Activated CD8-positive, alpha-beta T cell treated with anti-CD3 and anti-CD28 coated beads, Interleukin-2, amount 10 ng/mL, durations not matched to agents 7 days and 5 days (primary cell): ENCODE measurements at regions not wholly inside any gene's neighbourhood (a gene's known extent, or its start where the extent isn't known, plus 50 kb on each side); places are given as distances from the start of the nearest gene placed in this dataset.

Experiments used
- ATAC-seq: fragments of 150-1000 bp; cut with Tn5 transposase; one replicate; pipeline ENCODE4 v1.10.0; 2021; ENCODE audit warnings: moderate library complexity
- CTCF ChIA-PET: fragments of 350-600 bp; sonication (Branson Sonifier 250); formaldehyde crosslinking; loops from one replicate; lab custom pipeline; 2021; ENCODE audit warnings: antibody characterized with exemption; lab: Charles Lee
- POLR2A ChIA-PET: fragments of 350-600 bp; sonication (Branson Sonifier 250); formaldehyde crosslinking; loops from one replicate; lab custom pipeline; 2021; ENCODE audit warnings: antibody characterized with exemption; lab: Charles Lee
- DNase-seq: peaks from one replicate; pipeline ENCODE4 v3.0.0-alpha.2; 2020
- H3K27ac Mint-ChIP-seq: one replicate; pipeline ENCODE4 v1.8.0; 2021; ENCODE audit warnings: mild to moderate bottlenecking, mixed read lengths
- H3K27me3 Mint-ChIP-seq: one replicate; pipeline ENCODE4 v1.8.0; 2021; ENCODE audit warnings: low read depth, mixed read lengths
- H3K36me3 Mint-ChIP-seq: one replicate; pipeline ENCODE4 v1.8.0; 2021; ENCODE audit warnings: low read depth, mixed read lengths
- H3K4me1 Mint-ChIP-seq: one replicate; pipeline ENCODE4 v1.8.0; 2021; ENCODE audit warnings: low read depth, mixed read lengths
- H3K4me3 Mint-ChIP-seq: one replicate; pipeline ENCODE4 v1.8.0; 2021; ENCODE audit warnings: mild to moderate bottlenecking, mixed read lengths
- H3K9me3 Mint-ChIP-seq: one replicate; pipeline ENCODE4 v1.8.0; 2022; ENCODE audit warnings: mixed read lengths; ENCODE audit not compliant: insufficient read depth

GRCh38 chr11:88421530-88421929, 84.0 kb upstream of the CTSC start:
- H3K4me1 Mint-ChIP-seq: peaks cover 80% of the 10 kb centered on the region
- DNase-seq (peak; percentile 67), ATAC-seq (peak; percentile 88)
- H3K27me3 Mint-ChIP-seq: no peaks in the 10 kb centered on the region
- H3K36me3 Mint-ChIP-seq: peaks cover 34% of the 10 kb centered on the region
- peak overlapping the region; percentile 91 for H3K27ac Mint-ChIP-seq
- ChIA-PET CTCF (interaction anchor here (0.7 to 1.0 kb wide), 2 partner anchors 10 to 406 kb away, joined by 3 read pairs; no protein-coding TSS in a partner anchor), POLR2A (interaction anchor here (0.6 to 1.2 kb wide), 2 partner anchors 69 to 84 kb away, joined by 3 to 5 read pairs; partner anchors contain the start of gene CTSC)
- peaks cover 4% of the 10 kb centered on the region for H3K9me3 Mint-ChIP-seq
- peak overlapping the region; percentile 57 for H3K4me3 Mint-ChIP-seq

DNA sequence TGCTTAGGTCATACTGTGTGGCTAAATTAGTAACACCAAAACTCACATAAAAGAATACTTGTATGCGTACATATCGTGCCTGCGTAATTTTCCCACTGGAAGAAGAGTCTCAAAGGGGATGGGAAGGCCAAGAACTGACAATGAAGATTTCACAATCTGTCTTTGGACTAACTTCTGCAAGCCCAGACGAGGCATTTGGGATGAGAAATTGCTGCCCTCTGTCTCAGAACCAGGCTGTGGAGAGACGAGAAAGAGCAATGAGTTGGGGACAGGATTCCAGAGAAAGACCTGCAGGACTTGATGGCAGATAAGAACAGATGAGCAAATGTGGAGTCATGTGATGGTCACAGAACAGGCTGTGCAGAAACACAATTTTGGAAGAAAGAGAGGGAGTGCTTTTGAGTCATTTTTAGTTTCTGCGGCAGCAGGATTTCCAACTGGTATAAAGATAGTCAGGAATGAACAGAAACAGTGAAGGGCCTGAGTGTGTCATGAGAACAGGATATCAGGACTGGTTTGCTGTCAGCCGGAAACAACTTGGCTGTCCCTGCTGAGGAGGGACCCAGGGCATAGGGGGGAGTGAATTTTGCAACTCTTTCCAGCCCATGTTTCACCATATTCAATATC, 82.7 kb upstream of the CTSC start:
- ChIA-PET POLR2A (no interaction called here), CTCF (no interaction called here)
- ATAC-seq (no peak), DNase-seq (no peak)
- Mint-ChIP-seq H3K27ac (peak overlapping the region; percentile 91), H3K36me3 (peaks cover 34% of the 10 kb centered on the region), H3K9me3 (peaks cover 4% of the 10 kb centered on the region), H3K4me1 (peaks cover 85% of the 10 kb centered on the region), H3K4me3 (no peak overlapping the region), H3K27me3 (no peaks in the 10 kb centered on the region)

DNA sequence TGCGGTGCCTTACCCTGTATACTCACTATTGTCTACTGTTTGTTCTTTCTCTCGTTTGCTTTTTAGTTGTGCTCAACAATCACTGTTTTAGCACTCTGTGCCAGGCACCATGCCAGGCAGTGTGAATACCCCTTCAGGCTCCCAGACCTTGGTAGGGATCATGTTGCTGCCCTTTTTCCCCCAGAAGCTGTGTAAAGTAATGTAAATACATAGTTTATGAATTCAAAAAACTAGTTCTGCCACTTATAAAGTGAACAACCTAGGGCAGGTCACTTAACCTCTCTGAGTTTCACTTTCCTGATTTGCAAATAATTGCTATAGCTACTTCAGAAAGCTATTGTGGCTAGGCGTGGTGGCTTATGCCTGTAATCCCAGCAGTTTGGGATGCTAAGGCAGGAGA, 81.0 kb upstream of the CTSC start:
- Mint-ChIP-seq H3K36me3 (peaks cover 26% of the 10 kb centered on the region), H3K27ac (peak overlapping the region; percentile 50), H3K4me3 (no peak overlapping the region), H3K9me3 (peaks cover 3% of the 10 kb centered on the region), H3K27me3 (no peaks in the 10 kb centered on the region), H3K4me1 (peaks cover 87% of the 10 kb centered on the region)
- ChIA-PET POLR2A (interaction anchor here (0.7 to 1.1 kb wide), 2 partner anchors 64 to 81 kb away, joined by 4 to 10 read pairs; partner anchors contain the start of gene CTSC), CTCF (interaction anchor here (0.7 to 1.2 kb wide), 3 partner anchors 11 to 89 kb away, joined by 3 to 4 read pairs (median 4); no protein-coding TSS in a partner anchor)
- ATAC-seq (no peak), DNase-seq (no peak)

DNA sequence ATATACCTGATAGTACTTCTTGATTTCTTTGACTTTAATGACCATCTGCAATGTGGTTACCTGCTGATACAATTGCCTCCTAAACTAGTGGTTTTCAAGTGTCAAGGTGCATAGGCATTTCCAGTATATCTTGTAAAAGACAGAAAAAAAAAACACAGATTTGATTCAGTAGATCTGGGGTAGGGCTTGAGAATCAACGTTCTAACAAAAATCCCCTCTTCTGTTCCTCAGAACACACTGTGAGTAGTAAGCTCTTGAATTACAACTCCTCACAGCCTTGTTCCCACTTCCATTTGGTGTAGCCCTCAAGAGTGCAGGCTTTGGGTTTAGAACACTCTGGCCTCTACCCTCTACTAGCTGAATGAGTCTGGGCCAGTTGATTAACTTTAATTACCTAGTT, 78.0 kb upstream of the CTSC start:
- peak overlapping the region; percentile 91 for H3K27ac Mint-ChIP-seq
- ChIA-PET POLR2A (interaction anchor here (0.6 to 2.2 kb wide), 3 partner anchors 78 to 89 kb away, joined by 3 to 12 read pairs (median 4); partner anchors contain the start of gene CTSC), CTCF (interaction anchor here (0.6 to 2.0 kb wide), 7 partner anchors 8 to 78 kb away, joined by 3 to 5 read pairs (median 3); partner anchors contain the start of gene CTSC)
- no peaks in the 10 kb centered on the region for H3K9me3 Mint-ChIP-seq
- H3K36me3 Mint-ChIP-seq: peaks cover 30% of the 10 kb centered on the region
- peaks cover 77% of the 10 kb centered on the region for H3K4me1 Mint-ChIP-seq
- peak overlapping the region; percentile 60 for H3K4me3 Mint-ChIP-seq
- no peaks in the 10 kb centered on the region for H3K27me3 Mint-ChIP-seq
- DNase-seq: no peak
- peak; percentile 8 for ATAC-seq

DNA sequence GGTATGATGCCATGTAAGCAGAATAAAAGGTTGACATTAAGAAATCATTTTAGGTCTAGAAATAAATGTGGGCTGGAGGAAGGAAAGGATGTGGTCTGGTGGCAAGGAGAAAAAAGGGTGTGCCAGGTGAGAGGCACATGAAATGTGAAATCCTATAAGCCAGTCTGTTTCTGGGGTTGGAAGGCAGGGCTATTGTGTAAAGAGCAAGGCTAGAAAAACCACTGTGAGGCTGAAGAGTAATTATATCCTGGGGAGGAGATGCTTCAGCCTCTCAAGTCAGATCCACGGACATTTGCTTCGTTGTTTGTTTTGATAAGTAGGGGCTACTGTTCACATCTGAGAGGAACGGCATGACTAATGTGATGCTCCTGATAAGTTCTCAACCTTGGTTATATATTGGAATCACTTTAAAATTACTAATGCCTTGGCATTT, 77.5 kb upstream of the CTSC start:
- H3K36me3 Mint-ChIP-seq: peaks cover 28% of the 10 kb centered on the region
- peak; percentile 81 for ATAC-seq
- CTCF ChIA-PET: interaction anchor here (0.9 to 2.0 kb wide), 6 partner anchors 11 to 78 kb away, joined by 3 to 5 read pairs (median 4); partner anchors contain the start of gene CTSC
- DNase-seq: peak; percentile 78
- peaks cover 74% of the 10 kb centered on the region for H3K4me1 Mint-ChIP-seq
- no peaks in the 10 kb centered on the region for H3K27me3 Mint-ChIP-seq
- no peaks in the 10 kb centered on the region for H3K9me3 Mint-ChIP-seq
- H3K4me3 Mint-ChIP-seq: peak overlapping the region; percentile 60
- POLR2A ChIA-PET: interaction anchor here (0.6 to 2.2 kb wide), 5 partner anchors 14 to 88 kb away, joined by 3 to 12 read pairs (median 4); partner anchors contain the start of gene CTSC
- peak overlapping the region; percentile 91 for H3K27ac Mint-ChIP-seq

- POLR2A ChIA-PET: interaction anchor here (1.0 to 1.8 kb wide), 3 partner anchors 13 to 76 kb away, joined by 3 to 9 read pairs (median 3); partner anchors contain the start of gene CTSC
- DNase-seq (peak; percentile 59), ATAC-seq (peak; percentile 69)
- no peaks in the 10 kb centered on the region for H3K9me3 Mint-ChIP-seq
- H3K4me1 Mint-ChIP-seq: peaks cover 69% of the 10 kb centered on the region
- CTCF ChIA-PET: interaction anchor here (0.7 to 1.4 kb wide), 3 partner anchors 10 to 77 kb away, joined by 3 to 4 read pairs (median 4); partner anchors contain the start of gene CTSC
- H3K4me3 Mint-ChIP-seq: peak overlapping the region; percentile 60
- peaks cover 28% of the 10 kb centered on the region for H3K36me3 Mint-ChIP-seq
- H3K27me3 Mint-ChIP-seq: no peaks in the 10 kb centered on the region
- peak overlapping the region; percentile 91 for H3K27ac Mint-ChIP-seq
Measured at GRCh38 chr11:88414385-88414861, 76.9 kb upstream of the CTSC start.

DNA sequence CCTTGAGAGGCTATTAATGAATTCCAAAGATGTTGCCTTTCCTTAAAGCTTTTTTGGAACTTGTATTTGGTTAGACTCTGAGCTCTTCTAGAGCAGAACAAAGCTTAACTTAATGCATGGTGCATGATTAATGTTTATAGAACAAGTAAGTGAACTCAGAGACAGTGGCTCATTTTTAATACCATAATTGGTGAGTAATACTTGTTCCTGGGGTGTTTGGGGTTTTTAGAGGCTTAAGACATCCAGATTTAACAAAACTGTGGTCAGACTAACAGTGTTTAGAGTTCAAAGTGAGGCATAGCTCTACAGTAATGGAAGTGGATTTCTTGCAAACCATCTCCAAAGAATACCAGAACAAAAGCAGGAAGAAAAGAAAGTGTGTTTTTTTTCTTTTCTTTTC, 73.7 kb upstream of the CTSC start:
- Mint-ChIP-seq H3K9me3 (peaks cover 6% of the 10 kb centered on the region), H3K27me3 (no peaks in the 10 kb centered on the region), H3K4me1 (peaks cover 58% of the 10 kb centered on the region), H3K36me3 (peaks cover 26% of the 10 kb centered on the region), H3K4me3 (no peak overlapping the region), H3K27ac (no peak overlapping the region)
- ATAC-seq: no peak
- CTCF ChIA-PET: interaction anchor here (0.9 to 1.2 kb wide), 2 partner anchors 8 to 10 kb away, joined by 3 read pairs; no protein-coding TSS in a partner anchor
- DNase-seq: no peak
- POLR2A ChIA-PET: no interaction called here

DNA sequence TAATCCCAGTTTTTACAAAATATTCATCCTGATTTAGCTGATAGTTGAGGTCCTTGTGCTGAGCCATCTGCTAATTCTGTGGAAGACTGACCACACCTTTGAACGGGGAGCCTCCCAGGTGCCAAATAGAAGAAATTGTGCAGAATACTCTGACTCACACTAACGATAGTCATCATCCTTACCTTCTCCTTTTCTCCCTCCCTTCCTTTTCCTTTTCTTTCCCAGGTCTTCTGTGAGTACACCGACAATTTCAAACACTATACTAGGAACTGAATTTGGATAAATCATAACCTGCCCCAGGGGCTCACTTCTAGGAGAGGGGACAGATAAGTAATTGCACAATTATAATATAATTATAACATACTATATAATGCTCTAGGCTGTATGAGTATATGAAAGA, 73.1 kb upstream of the CTSC start:
- POLR2A ChIA-PET: no interaction called here
- no peak overlapping the region for H3K27ac Mint-ChIP-seq
- peaks cover 9% of the 10 kb centered on the region for H3K9me3 Mint-ChIP-seq
- H3K4me3 Mint-ChIP-seq: no peak overlapping the region
- H3K27me3 Mint-ChIP-seq: no peaks in the 10 kb centered on the region
- peaks cover 58% of the 10 kb centered on the region for H3K4me1 Mint-ChIP-seq
- DNase-seq (no peak), ATAC-seq (no peak)
- CTCF ChIA-PET: interaction anchor here (1.2 kb wide), 1 partner anchor 11 kb away, joined by 3 read pairs; no protein-coding TSS in a partner anchor
- H3K36me3 Mint-ChIP-seq: peaks cover 27% of the 10 kb centered on the region

DNA sequence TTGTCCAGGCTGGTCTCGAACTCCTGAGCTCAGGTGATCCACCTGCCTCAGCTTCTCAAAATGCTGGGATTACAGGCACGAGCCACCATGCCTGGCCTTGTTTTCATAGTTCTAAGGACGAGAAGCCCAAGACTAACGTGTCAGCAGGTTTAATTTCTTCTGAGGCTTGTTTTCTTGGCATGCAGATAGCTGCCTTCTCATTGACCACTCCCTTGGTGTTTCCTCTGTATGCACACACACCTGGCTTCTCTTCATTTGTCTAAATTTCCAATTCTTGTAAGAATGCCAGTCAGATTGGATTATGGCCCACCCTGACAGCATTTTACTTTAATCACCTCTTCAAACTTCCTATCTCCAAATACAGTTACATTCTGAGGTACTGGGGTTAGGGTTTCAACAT, 72.5 kb upstream of the CTSC start:
- no peaks in the 10 kb centered on the region for H3K27me3 Mint-ChIP-seq
- peaks cover 58% of the 10 kb centered on the region for H3K4me1 Mint-ChIP-seq
- H3K36me3 Mint-ChIP-seq: peaks cover 27% of the 10 kb centered on the region
- H3K27ac Mint-ChIP-seq: no peak overlapping the region
- H3K9me3 Mint-ChIP-seq: peaks cover 10% of the 10 kb centered on the region
- POLR2A ChIA-PET: no interaction called here
- no peak for DNase-seq
- no peak for ATAC-seq
- H3K4me3 Mint-ChIP-seq: no peak overlapping the region
- CTCF ChIA-PET: no interaction called here

DNA sequence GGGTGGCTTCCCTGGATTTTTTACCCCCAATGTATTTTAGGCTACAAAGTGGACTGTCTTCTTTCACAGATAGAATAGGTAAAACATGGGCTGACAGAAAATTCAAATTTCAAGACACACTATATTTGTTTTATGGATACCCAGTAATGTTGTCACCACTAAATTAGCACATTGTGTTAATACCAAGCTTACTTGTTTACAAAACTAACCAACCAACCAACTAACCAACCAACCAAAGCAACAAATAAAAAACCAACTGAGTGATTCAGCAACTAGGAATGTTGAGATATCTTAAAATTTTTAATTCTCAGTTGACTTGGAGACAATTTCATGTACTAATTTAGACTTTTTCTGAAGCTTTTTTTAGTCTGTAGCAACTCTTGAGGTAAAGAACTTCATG, 69.3 kb upstream of the CTSC start:
- H3K36me3 Mint-ChIP-seq: peaks cover 15% of the 10 kb centered on the region
- no peak overlapping the region for H3K27ac Mint-ChIP-seq
- H3K4me1 Mint-ChIP-seq: peaks cover 48% of the 10 kb centered on the region
- no peaks in the 10 kb centered on the region for H3K27me3 Mint-ChIP-seq
- no peak overlapping the region for H3K4me3 Mint-ChIP-seq
- CTCF ChIA-PET: interaction anchor here (0.7 kb wide), 1 partner anchor 11 kb away, joined by 4 read pairs; no protein-coding TSS in a partner anchor
- peaks cover 10% of the 10 kb centered on the region for H3K9me3 Mint-ChIP-seq
- no peak for ATAC-seq
- POLR2A ChIA-PET: no interaction called here
- DNase-seq: no peak

DNA sequence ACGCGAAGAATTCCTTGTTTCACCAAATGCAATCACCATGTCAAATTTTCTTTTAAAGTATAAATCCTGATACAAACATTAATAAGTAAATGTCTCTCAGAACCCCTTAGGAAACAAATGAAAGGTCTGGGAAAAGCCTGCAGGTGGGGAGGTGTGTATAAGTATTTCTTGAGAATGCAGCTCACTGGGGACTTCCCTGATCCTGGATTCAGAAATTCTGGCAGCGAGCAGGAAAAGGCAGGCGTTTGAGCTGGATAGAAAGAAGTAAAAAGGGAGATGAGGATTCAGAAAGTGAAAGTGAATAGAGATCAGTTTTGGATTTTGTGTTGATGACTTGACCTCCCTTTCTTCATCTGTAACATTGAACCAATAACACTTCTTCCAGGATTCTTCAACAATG, 68.3 kb upstream of the CTSC start:
- DNase-seq: no peak
- Mint-ChIP-seq H3K27ac (peak overlapping the region; percentile 22), H3K27me3 (no peaks in the 10 kb centered on the region), H3K4me1 (peaks cover 44% of the 10 kb centered on the region), H3K36me3 (peaks cover 15% of the 10 kb centered on the region), H3K4me3 (no peak overlapping the region), H3K9me3 (peaks cover 10% of the 10 kb centered on the region)
- ChIA-PET CTCF (no interaction called here), POLR2A (no interaction called here)
- ATAC-seq: no peak
